Upper lobe of left lung (tissue), 4 donors: ENCODE measurements at regions not wholly inside any gene's neighbourhood (a gene's known extent, or its start where the extent isn't known, plus 50 kb on each side); places are given as distances from the start of the nearest gene placed in this dataset.

Experiments
- CTCF ChIP-seq, 6 experiments: fragments of 450-650 bp in 4 of 6; fragments of 200-600 bp in 2 of 6; sonication (generic) in 2 of 6; IDR thresholded peaks; one replicate each; pipeline ENCODE4 v1.5.1; 2016 to 2019; ENCODE audit warnings: antibody characterized with exemption in 6 of 6
- EP300 ChIP-seq, 4 donors: sonication (generic); formaldehyde crosslinking; IDR thresholded peaks; one replicate each; pipeline ENCODE4 v1.5.1; 2017; ENCODE audit warnings: antibody characterized with exemption in 4 of 4, control low read depth in 2 of 4
- POLR2A ChIP-seq, 4 donors: fragments of 450-650 bp; IDR thresholded peaks; one replicate each; pipeline ENCODE4 v1.5.1; 2016 to 2017; ENCODE audit warnings: antibody characterized with exemption in 4 of 4, mild to moderate bottlenecking in 2 of 4
- POLR2AphosphoS5 ChIP-seq, 2 donors: sonication (generic); formaldehyde crosslinking; IDR thresholded peaks; one replicate each; pipeline ENCODE4 v1.5.1; 2017; ENCODE audit warnings: antibody characterized with exemption in 2 of 2

GRCh38 chr15:95923792-95924191, 406.7 kb upstream of the NR2F2 start:
- TF ChIP-seq CTCF (IDR thresholded peaks at IDR 0.05), result no peak
- TF ChIP-seq POLR2A (IDR thresholded peaks at IDR 0.05), result no peak
- no peak for TF ChIP-seq EP300 (IDR thresholded peaks at IDR 0.05)
- no peak for TF ChIP-seq POLR2AphosphoS5 (IDR thresholded peaks at IDR 0.05)
